ENCODE measurements at regions not wholly inside any gene's neighbourhood (a gene's known extent, or its start where the extent isn't known, plus 50 kb on each side); places are given as distances from the start of the nearest gene placed in this dataset.
A peak's percentile ranks its signal among the peaks of the same experiment; 100 is the strongest.

GRCh38 chr2:172329774-172330671, 97.4 kb upstream of the ITGA6 start:
- no peak for DNase-seq (ENCODE audit: low read depth)

GRCh38 chr2:172332507-172332906, 94.9 kb upstream of the ITGA6 start:
- no peak for DNase-seq (ENCODE audit: low read depth)

GRCh38 chr2:172333235-172333977, 94.0 kb upstream of the ITGA6 start:
- no peak for DNase-seq (ENCODE audit: low read depth)

- DNase-seq (ENCODE audit: low read depth), result no peak
Measured at GRCh38 chr2:172333978-172334330, 93.4 kb upstream of the ITGA6 start.

- no peak for DNase-seq (ENCODE audit: low read depth)
Measured at GRCh38 chr2:172334988-172335387, 92.4 kb upstream of the ITGA6 start.

- no peak for DNase-seq (ENCODE audit: low read depth)
Measured at GRCh38 chr2:172335736-172336135, 91.7 kb upstream of the ITGA6 start.

- DNase-seq (ENCODE audit: low read depth), result no peak
Measured at GRCh38 chr2:172336681-172337080, 90.7 kb upstream of the ITGA6 start.

GRCh38 chr2:172339371-172340010, 87.9 kb upstream of the ITGA6 start:
- DNase-seq (ENCODE audit: low read depth), result peak; percentile 5

GRCh38 chr2:172340394-172340793, 87.0 kb upstream of the ITGA6 start:
- no peak for DNase-seq (ENCODE audit: low read depth)

- no peak for DNase-seq (ENCODE audit: low read depth)
Measured at GRCh38 chr2:172342078-172342477, 85.3 kb upstream of the ITGA6 start.

- DNase-seq (ENCODE audit: low read depth), result no peak
Measured at GRCh38 chr2:172342611-172343010, 84.8 kb upstream of the ITGA6 start.

- DNase-seq (ENCODE audit: low read depth), result no peak
Measured at GRCh38 chr2:172344159-172344558, 83.2 kb upstream of the ITGA6 start.

- DNase-seq (ENCODE audit: low read depth), result no peak
Measured at GRCh38 chr2:172345956-172346555, 81.3 kb upstream of the ITGA6 start.

GRCh38 chr2:172348555-172349288, 78.7 kb upstream of the ITGA6 start:
- DNase-seq (ENCODE audit: low read depth), result no peak

- DNase-seq (ENCODE audit: low read depth), result no peak
Measured at GRCh38 chr2:172350839-172351479, 76.4 kb upstream of the ITGA6 start.

- DNase-seq (ENCODE audit: low read depth), result no peak
Measured at GRCh38 chr2:172351586-172351985, 75.8 kb upstream of the ITGA6 start.

GRCh38 chr2:172354347-172354746, 73.0 kb upstream of the ITGA6 start:
- no peak for DNase-seq (ENCODE audit: low read depth)

GRCh38 chr2:172357442-172357841, 69.9 kb upstream of the ITGA6 start:
- no peak for DNase-seq (ENCODE audit: low read depth)

GRCh38 chr2:172358691-172359556, 68.5 kb upstream of the ITGA6 start:
- no peak for DNase-seq (ENCODE audit: low read depth)

- DNase-seq (ENCODE audit: low read depth), result no peak
Measured at GRCh38 chr2:172361360-172361759, 66.0 kb upstream of the ITGA6 start.

Data from stimulated activated CD4-positive, alpha-beta T cell treated with anti-CD3 and anti-CD28 coated beads, Interleukin-2, amount 100 ng/mL, for 4 hours (primary cell).